Lower lobe of right lung (tissue), 2 donors: ENCODE measurements at regions not wholly inside any gene's neighbourhood (a gene's known extent, or its start where the extent isn't known, plus 50 kb on each side); places are given as distances from the start of the nearest gene placed in this dataset.

Experiments
- ATAC-seq, 2 donors: fragments of 200-7000 bp; cut with Tn5 transposase; one replicate each; pipeline ENCODE4 v1.9.1; 2020 to 2022; ENCODE audit warnings: mild to moderate bottlenecking in 2 of 2, moderate library complexity in 2 of 2
- DNase-seq: peaks from one replicate; pipeline ENCODE4 v3.0.0-alpha.2; 2020
- H3K27ac ChIP-seq: fragments of 200-600 bp; one replicate; pipeline ENCODE4 v1.8.0; 2022
- H3K27me3 ChIP-seq: fragments of 200-600 bp; one replicate; pipeline ENCODE4 v1.8.0; 2022; ENCODE audit warnings: low read depth
- H3K36me3 ChIP-seq: fragments of 200-600 bp; one replicate; pipeline ENCODE4 v1.8.0; 2022; ENCODE audit warnings: mild to moderate bottlenecking
- H3K4me1 ChIP-seq: fragments of 200-600 bp; one replicate; pipeline ENCODE4 v1.8.0; 2022
- H3K4me3 ChIP-seq: fragments of 200-600 bp; one replicate; pipeline ENCODE4 v1.8.0; 2022; ENCODE audit warnings: mild to moderate bottlenecking
- H3K9me3 ChIP-seq: fragments of 200-600 bp; one replicate; pipeline ENCODE4 v1.8.0; 2022
- CTCF ChIP-seq: fragments of 200-600 bp; IDR thresholded peaks from one replicate; pipeline ENCODE4 v1.8.0; 2022; ENCODE audit warnings: antibody characterized with exemption, mild to moderate bottlenecking
- intact Hi-C: fragments of 100-400 bp; cut with DNase I; formaldehyde crosslinking; loops from one replicate; pipeline ENCODE4 v1.11.0; 2022
- donor health status: DM: no; HTN: yes; CAD: no; lungs with severe emphysema.

- Histone ChIP-seq H3K9me3 (no peaks in the 10 kb centered on the region), H3K36me3 (no peaks in the 10 kb centered on the region), H3K4me3 (no peak overlapping the region), H3K27me3 (no peaks in the 10 kb centered on the region), H3K4me1 (no peaks in the 10 kb centered on the region), H3K27ac (no peak overlapping the region)
- DNase-seq (no peak), ATAC-seq (no peak)
- intact Hi-C loops: no loop called here
- TF ChIP-seq CTCF: no peak
Observed at GRCh38 chr2:56478027-56478426, 294.2 kb downstream of the CCDC85A start.

- no peaks in the 10 kb centered on the region for H3K27me3 ChIP-seq
- H3K9me3 ChIP-seq: no peaks in the 10 kb centered on the region
- H3K4me1 ChIP-seq: no peaks in the 10 kb centered on the region
- TF ChIP-seq CTCF: no peak
- no peak overlapping the region for H3K4me3 ChIP-seq
- DNase-seq (no peak), ATAC-seq (no peak)
- intact Hi-C loops: no loop called here
- H3K36me3 ChIP-seq: no peaks in the 10 kb centered on the region
- no peak overlapping the region for H3K27ac ChIP-seq
Observed at GRCh38 chr2:56483081-56483480, 299.3 kb downstream of the CCDC85A start.

- DNase-seq (no peak), ATAC-seq (no peak)
- no peaks in the 10 kb centered on the region for H3K36me3 ChIP-seq
- no peaks in the 10 kb centered on the region for H3K4me1 ChIP-seq
- H3K4me3 ChIP-seq: no peak overlapping the region
- intact Hi-C loops: no loop called here
- H3K27me3 ChIP-seq: no peaks in the 10 kb centered on the region
- TF ChIP-seq CTCF: no peak
- no peaks in the 10 kb centered on the region for H3K9me3 ChIP-seq
- no peak overlapping the region for H3K27ac ChIP-seq
Observed at GRCh38 chr2:56484906-56485305, 301.1 kb downstream of the CCDC85A start.

- H3K36me3 ChIP-seq: no peaks in the 10 kb centered on the region
- no peak for TF ChIP-seq CTCF
- no peaks in the 10 kb centered on the region for H3K27me3 ChIP-seq
- no peak for DNase-seq
- H3K4me3 ChIP-seq: no peak overlapping the region
- ATAC-seq: no peak
- H3K9me3 ChIP-seq: peaks cover 4% of the 10 kb centered on the region
- no peaks in the 10 kb centered on the region for H3K4me1 ChIP-seq
- H3K27ac ChIP-seq: no peak overlapping the region
- intact Hi-C loops: no loop called here
Observed at GRCh38 chr2:56500317-56500716, 316.5 kb downstream of the CCDC85A start.

GRCh38 chr2:56502616-56503015 lies 318.8 kb downstream of the CCDC85A start:
- no peak for DNase-seq
- no peak overlapping the region for H3K27ac ChIP-seq

More at GRCh38 chr2:56502616-56503015, 318.8 kb downstream of the CCDC85A start:
- H3K4me3 ChIP-seq: no peak overlapping the region
- no peaks in the 10 kb centered on the region for H3K4me1 ChIP-seq
- intact Hi-C loops: no loop called here
- H3K36me3 ChIP-seq: no peaks in the 10 kb centered on the region
- ATAC-seq: no peak
- no peak for TF ChIP-seq CTCF
- H3K9me3 ChIP-seq: peaks cover 3% of the 10 kb centered on the region
- no peaks in the 10 kb centered on the region for H3K27me3 ChIP-seq
